H1 (cell line): ENCODE measurements at regions not wholly inside any gene's neighbourhood (a gene's known extent, or its start where the extent isn't known, plus 50 kb on each side); places are given as distances from the start of the nearest gene placed in this dataset.

ENCODE experiments used
- CTCF ChIA-PET: fragments of 300-600 bp; sonication (Branson Sonifier 250); formaldehyde crosslinking; loops from one replicate; lab custom pipeline; 2021; ENCODE audit not compliant: partially characterized antibody; lab: Charles Lee
- POLR2A ChIA-PET: fragments of 300-600 bp; sonication (Branson Sonifier 250); formaldehyde crosslinking; loops from one replicate; lab custom pipeline; 2021; ENCODE audit warnings: inconsistent platforms; ENCODE audit not compliant: partially characterized antibody; lab: Charles Lee
- DNase-seq, 2 experiments: peaks; one replicate each; pipeline versions ENCODE4 v3.0.0 to v3.0.0-alpha.2; 2010 to 2022; ENCODE audit warnings: low spot score in 2 of 2, low read depth in 1 of 2, mixed read lengths in 1 of 2
- FAIRE-seq: peaks from 2 replicates; lab custom pipeline; 2011; peaks lifted over from hg19 to GRCh38; lab: Jason Lieb, UNC
- H2AFZ ChIP-seq: 2 replicates; pipeline ENCODE4 v1.8.1; 2012; ENCODE audit warnings: low read length, inconsistent platforms
- H2AK5ac ChIP-seq: 2 replicates; pipeline ENCODE4 v1.6.1; 2013; ENCODE audit warnings: low read depth, low read length
- H2BK120ac ChIP-seq: replicated peaks from 2 replicates; pipeline ENCODE3; 2013; ENCODE audit warnings: low read depth, low read length, inconsistent platforms
- H2BK12ac ChIP-seq: 2 replicates; pipeline ENCODE4 v1.6.1; 2013; ENCODE audit warnings: low read depth, low read length
- H2BK15ac ChIP-seq: 2 replicates; pipeline ENCODE4 v1.6.1; 2013; ENCODE audit warnings: low read length
- H2BK20ac ChIP-seq: 2 replicates; pipeline ENCODE4 v1.6.1; 2013; ENCODE audit warnings: low read length
- H2BK5ac ChIP-seq: 2 replicates; pipeline ENCODE4 v1.6.1; 2013; ENCODE audit warnings: low read depth, low read length
- H3K14ac ChIP-seq: 2 replicates; pipeline ENCODE4 v1.6.1; 2013; ENCODE audit warnings: inconsistent platforms; ENCODE audit not compliant: insufficient read length
- H3K18ac ChIP-seq: 2 replicates; pipeline ENCODE4 v1.6.1; 2013; ENCODE audit warnings: low read length; ENCODE audit errors: extremely low read depth
- H3K23ac ChIP-seq: 2 replicates; pipeline ENCODE4 v1.6.1; 2013; ENCODE audit warnings: inconsistent platforms; ENCODE audit not compliant: insufficient read length
- H3K23me2 ChIP-seq: 2 replicates; pipeline ENCODE4 v1.6.1; 2013; ENCODE audit warnings: low read depth, low read length
- H3K27ac ChIP-seq: 2 replicates; pipeline ENCODE4 v1.6.1; 2011; ENCODE audit warnings: low read depth, low read length, inconsistent platforms
- H3K27me3 ChIP-seq, 4 experiments: replicated peaks in 1 of 4; 1 replicate in 1 of 4; 2 replicates in 3 of 4; pipeline versions ENCODE4 v1.6.1 to v1.8.1; 2011 to 2013; ENCODE audit warnings: low read length in 3 of 4, mild to moderate bottlenecking in 3 of 4, inconsistent platforms in 2 of 4, mixed read lengths in 2 of 4, moderate library complexity in 1 of 4; ENCODE audit not compliant: control insufficient read depth in 3 of 4, insufficient read depth in 3 of 4; ENCODE audit errors: extremely low read depth in 1 of 4
- H3K36me3 ChIP-seq, 4 experiments: 2 replicates each; pipeline versions ENCODE4 v1.6.1 to v1.8.1; 2011 to 2013; ENCODE audit warnings: mild to moderate bottlenecking in 4 of 4, low read length in 3 of 4, moderate library complexity in 2 of 4, control low read depth in 1 of 4, inconsistent platforms in 1 of 4; ENCODE audit not compliant: insufficient read depth in 4 of 4, control insufficient read depth in 2 of 4
- H3K4ac ChIP-seq: replicated peaks from 2 replicates; pipeline ENCODE3; 2013; ENCODE audit warnings: low read length, low read depth, mixed read lengths, inconsistent platforms; ENCODE audit not compliant: insufficient read length
- H3K4me1 ChIP-seq, 4 experiments: replicated peaks in 1 of 4; 1 replicate in 1 of 4; 2 replicates in 3 of 4; pipeline versions ENCODE4 v1.6.1 to v1.8.1; 2011 to 2013; ENCODE audit warnings: low read length in 3 of 4, inconsistent platforms in 2 of 4, mixed read lengths in 1 of 4; ENCODE audit not compliant: insufficient read depth in 4 of 4, control insufficient read depth in 3 of 4
- H3K4me2 ChIP-seq, 2 experiments: 2 replicates each; pipeline versions ENCODE4 v1.6.1 to v1.8.1; 2011 to 2013; ENCODE audit warnings: low read depth in 2 of 2, low read length in 2 of 2, control low read depth in 1 of 2, inconsistent platforms in 1 of 2, mild to moderate bottlenecking in 1 of 2; ENCODE audit not compliant: insufficient read depth in 1 of 2
- H3K4me3 ChIP-seq, 4 experiments: fragments of 200-600, 300-600 bp in 1 of 4; sonication (generic), shearing (Covaris generic), sonication (Bioruptor Twin) in 1 of 4; 2 replicates each; pipeline versions ENCODE4 v1.5.1 to v1.8.1; 2011 to 2016; ENCODE audit warnings: low read length in 4 of 4, low read depth in 3 of 4, control low read depth in 2 of 4, inconsistent platforms in 2 of 4, mild to moderate bottlenecking in 2 of 4, mixed read lengths in 1 of 4, moderate library complexity in 1 of 4; ENCODE audit not compliant: insufficient read depth in 2 of 4; ENCODE audit errors: extremely low read depth in 1 of 4
- H3K56ac ChIP-seq: replicated peaks from 2 replicates; pipeline ENCODE3; 2013; ENCODE audit warnings: low read depth, mild to moderate bottlenecking, mixed read lengths, low read length, inconsistent platforms; ENCODE audit not compliant: insufficient read length
- H3K79me1 ChIP-seq: 2 replicates; pipeline ENCODE4 v1.6.1; 2013; ENCODE audit warnings: low read depth, low read length, control low read depth
- H3K79me2 ChIP-seq, 2 experiments: 2 replicates each; pipeline versions ENCODE4 v1.6.1 to v1.8.1; 2012 to 2013; ENCODE audit warnings: low read length in 2 of 2, mild to moderate bottlenecking in 2 of 2, inconsistent platforms in 1 of 2; ENCODE audit not compliant: insufficient read depth in 2 of 2, control insufficient read depth in 1 of 2
- H3K9ac ChIP-seq, 4 experiments: replicated peaks in 1 of 4; 1 replicate in 1 of 4; 2 replicates in 3 of 4; pipeline versions ENCODE4 v1.6.1 to v1.8.1; 2011 to 2013; ENCODE audit warnings: low read depth in 3 of 4, low read length in 3 of 4, control low read depth in 2 of 4, mild to moderate bottlenecking in 2 of 4, moderate library complexity in 2 of 4, inconsistent platforms in 1 of 4; ENCODE audit errors: extremely low read depth in 1 of 4
- H3K9me3 ChIP-seq, 2 experiments: 2 replicates each; pipeline versions ENCODE4 v1.6.1 to v1.8.1; 2012 to 2013; ENCODE audit warnings: mild to moderate bottlenecking in 2 of 2, moderate library complexity in 2 of 2, control low read depth in 1 of 2, inconsistent platforms in 1 of 2, low read depth in 1 of 2, low read length in 1 of 2, mixed read lengths in 1 of 2; ENCODE audit not compliant: insufficient read depth in 2 of 2
- H4K20me1 ChIP-seq, 2 experiments: replicated peaks in 1 of 2; 2 replicates each; pipeline versions ENCODE3 to v1.8.1; 2011 to 2013; ENCODE audit warnings: inconsistent platforms in 2 of 2, low read length in 2 of 2, mild to moderate bottlenecking in 1 of 2; ENCODE audit not compliant: insufficient read depth in 2 of 2, control insufficient read depth in 1 of 2
- H4K5ac ChIP-seq: 2 replicates; pipeline ENCODE4 v1.6.1; 2013; ENCODE audit warnings: low read length, low read depth, mixed read lengths, inconsistent platforms; ENCODE audit not compliant: insufficient read length
- H4K8ac ChIP-seq: 2 replicates; pipeline ENCODE4 v1.8.0; 2013; ENCODE audit warnings: mild to moderate bottlenecking, moderate library complexity, low read length, inconsistent platforms; ENCODE audit not compliant: insufficient read depth; ENCODE audit errors: extremely low read depth
- H4K91ac ChIP-seq: replicated peaks from 2 replicates; pipeline ENCODE3; 2013; ENCODE audit warnings: low read length, mixed read lengths, inconsistent platforms; ENCODE audit not compliant: insufficient read length
- CBX8 ChIP-seq: fragments of 300-800, 300-1000 bp; sonication (generic); IDR thresholded peaks from 2 replicates; pipeline ENCODE4 v1.7.1; 2016; ENCODE audit warnings: low read depth, low read length, borderline replicate concordance
- FOSL1 ChIP-seq: IDR thresholded peaks from 2 replicates; pipeline ENCODE4 v1.6.1; 2011; ENCODE audit warnings: mild to moderate bottlenecking, low read depth, low read length, moderate library complexity; ENCODE audit not compliant: insufficient read depth
- GABPA ChIP-seq: IDR thresholded peaks from 2 replicates; pipeline ENCODE4 v1.6.1; 2011; ENCODE audit warnings: mild to moderate bottlenecking, low read length, moderate library complexity, borderline replicate concordance; ENCODE audit not compliant: insufficient read depth
- HDAC6 ChIP-seq: IDR thresholded peaks from one replicate; pipeline ENCODE4 v1.7.1; 2012; ENCODE audit warnings: low read depth, mild to moderate bottlenecking, inconsistent platforms, low read length, moderate library complexity
- JUND ChIP-seq: IDR thresholded peaks from 2 replicates; pipeline ENCODE4 v1.6.1; 2011; ENCODE audit warnings: mild to moderate bottlenecking, improper control_type of control experiment, low read length
- POLR2AphosphoS5 ChIP-seq: IDR thresholded peaks from 2 replicates; pipeline ENCODE4 v1.6.1; 2011; ENCODE audit warnings: low read depth, low read length
- SIN3A ChIP-seq, 2 experiments: IDR thresholded peaks in 1 of 2; conservative IDR thresholded peaks in 1 of 2; 2 replicates each; pipeline ENCODE4 v1.6.1; 2011 to 2012; ENCODE audit warnings: low read length in 2 of 2, improper control_type of control experiment in 1 of 2, low read depth in 1 of 2, mild to moderate bottlenecking in 1 of 2
- WGBS, 2 experiments: shearing (Covaris generic) in 1 of 2; methylation state at CpG; one replicate each; pipeline versions ENCODE4 v1.1.6 to v1.1.7; 2013 to 2015; ENCODE audit warnings: low lambda C conversion rate in 2 of 2, mixed read lengths in 2 of 2, inconsistent platforms in 1 of 2, low coverage in 1 of 2, missing lambda C conversion rate in 1 of 2; ENCODE audit not compliant: insufficient replicate concordance in 2 of 2, insufficient coverage in 1 of 2, insufficient read length in 1 of 2; ENCODE audit errors: extremely low coverage in 1 of 2, missing lambda C conversion rate in 1 of 2; 5-methylcytosine and 5-hydroxymethylcytosine counted together

DNA sequence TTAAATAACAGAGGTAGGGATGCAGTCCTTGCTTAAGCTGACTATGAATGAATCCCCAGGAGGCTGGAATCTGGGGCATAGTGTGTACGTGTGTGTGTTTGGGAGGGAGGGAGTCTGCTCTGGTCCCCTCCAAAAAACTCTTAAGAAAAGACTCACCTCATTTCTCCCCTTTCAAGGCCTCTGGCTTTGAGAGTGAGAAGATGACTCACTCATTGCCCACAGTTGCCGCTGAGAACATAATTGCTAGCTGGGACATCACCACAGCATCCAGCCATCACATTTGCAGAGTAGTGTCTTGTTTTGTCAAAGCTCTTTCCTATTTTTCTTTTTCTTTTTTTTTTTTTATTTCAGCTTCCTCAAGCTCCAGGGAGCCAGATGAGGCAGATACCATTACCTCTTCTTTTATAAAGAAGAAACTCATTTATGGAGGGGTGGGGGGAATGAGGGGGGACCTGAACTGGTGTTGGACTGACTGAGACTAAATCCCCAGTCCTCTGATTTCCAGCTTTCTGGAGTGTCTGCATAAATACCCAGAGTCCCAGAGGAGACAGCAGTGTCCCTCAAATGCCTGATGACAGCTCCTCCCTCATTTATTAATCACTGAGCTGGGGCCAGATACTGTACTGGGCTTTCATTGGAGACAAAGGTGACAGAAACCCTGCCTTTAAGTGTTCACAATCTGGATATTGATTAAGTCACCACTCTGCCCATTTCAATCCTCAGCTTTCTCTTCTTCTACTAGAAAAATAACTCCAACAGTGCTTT lies 61.9 kb upstream of the LAS1L start:
- H3K36me3 ChIP-seq: no peaks in the 10 kb centered on the region
- no peak overlapping the region for H2BK20ac ChIP-seq
- H3K14ac ChIP-seq: no peak overlapping the region
- no peak overlapping the region for H2BK120ac ChIP-seq
- no peaks in the 10 kb centered on the region for H3K79me2 ChIP-seq
- DNase-seq: no peak
- H3K4ac ChIP-seq: no peak overlapping the region
- H3K4me1 ChIP-seq: no peaks in the 10 kb centered on the region
- no peak overlapping the region for H3K18ac ChIP-seq
- H3K79me1 ChIP-seq: no peaks in the 10 kb centered on the region
- no peaks in the 10 kb centered on the region for H3K23me2 ChIP-seq
- no peak overlapping the region for H3K9ac ChIP-seq
- 51% methylated on average over 2 of the region's 2 CpGs; no CpG with 5 or more reads in 1 of the 2 experiments for WGBS, 2 experiments
- no peaks in the 10 kb centered on the region for H3K9me3 ChIP-seq
- no peak overlapping the region for H3K23ac ChIP-seq
- H3K27ac ChIP-seq: no peak overlapping the region
- no peak overlapping the region for H4K91ac ChIP-seq
- no peak overlapping the region for H2AK5ac ChIP-seq
- no peak overlapping the region for H2BK12ac ChIP-seq
- H2BK5ac ChIP-seq: no peak overlapping the region
- H4K20me1 ChIP-seq: no peaks in the 10 kb centered on the region
- CTCF ChIA-PET: interaction anchor here (0.6 to 1.4 kb wide), 7 partner anchors 9 to 1134 kb away, joined by 3 to 4 read pairs (median 3); no protein-coding TSS in a partner anchor
- H4K8ac ChIP-seq: no peak overlapping the region
- no peak overlapping the region; a peak in 1 of 4 replicates for H3K4me2 ChIP-seq
- no peak overlapping the region for H2AFZ ChIP-seq
- H3K56ac ChIP-seq: no peak overlapping the region
- no peak for FAIRE-seq
- no peak overlapping the region for H2BK15ac ChIP-seq
- H3K27me3 ChIP-seq: no peaks in the 10 kb centered on the region
- no peak overlapping the region for H3K4me3 ChIP-seq
- H4K5ac ChIP-seq: no peak overlapping the region
- no peak for TF ChIP-seq SIN3A (conservative IDR thresholded peaks at IDR 0.05 in 1 of 2, IDR thresholded peaks at IDR 0.05 in 1 of 2; ENCODE audit: low read depth in 1 of 2, low read length in 2 of 2)
- TF ChIP-seq HDAC6: no peak
- TF ChIP-seq CBX8: no peak
- no peak for TF ChIP-seq GABPA
- no peak for TF ChIP-seq POLR2AphosphoS5
- no peak for TF ChIP-seq JUND
- no peak for TF ChIP-seq FOSL1
- POLR2A ChIA-PET: no interaction called here
